UCSD-AML1 (cell line): ENCODE measurements at regions not wholly inside any gene's neighbourhood (a gene's known extent, or its start where the extent isn't known, plus 50 kb on each side); places are given as distances from the start of the nearest gene placed in this dataset.
A peak's percentile ranks its signal among the peaks of the same experiment; 100 is the strongest.
"Not testable (repeated sequence)": the region's sequence is repeated elsewhere in the genome, so short reads cannot be mapped to it uniquely, and the experiment has no call there.

Source experiments
- DNase-seq: peaks from one replicate; lab custom pipeline; 2025; ENCODE audit not compliant: unreplicated experiment; lab: John Stamatoyannopoulos, UW

- DNase-seq = no peak
These were observed 192.8 kb upstream of the ADRA1D start for GRCh38 chr20:4441871-4442270.

GRCh38 chr20:4441191-4441590, 192.1 kb upstream of the ADRA1D start:
- no peak for DNase-seq

- no peak for DNase-seq
These were observed 190.4 kb upstream of the ADRA1D start for GRCh38 chr20:4439461-4439860.

GRCh38 chr20:4437131-4437530, 188.0 kb upstream of the ADRA1D start:
- no peak for DNase-seq

GRCh38 chr20:4435671-4436455, 186.8 kb upstream of the ADRA1D start:
- DNase-seq = no peak

- DNase-seq = no peak
These were observed 186.1 kb upstream of the ADRA1D start for GRCh38 chr20:4435225-4435624.

GRCh38 chr20:4434681-4435080, 185.6 kb upstream of the ADRA1D start:
- no peak for DNase-seq

- no peak for DNase-seq
These were observed 182.4 kb upstream of the ADRA1D start for GRCh38 chr20:4431446-4431845.

GRCh38 chr20:4430826-4431225, 181.7 kb upstream of the ADRA1D start:
- not testable (repeated sequence) for DNase-seq

GRCh38 chr20:4427940-4428586, 179.0 kb upstream of the ADRA1D start:
- DNase-seq = no peak

- DNase-seq = no peak
These were observed 169.1 kb upstream of the ADRA1D start for GRCh38 chr20:4418141-4418540.

GRCh38 chr20:4415281-4415680, 166.2 kb upstream of the ADRA1D start:
- no peak for DNase-seq

GRCh38 chr20:4413314-4414049, 164.4 kb upstream of the ADRA1D start:
- DNase-seq = no peak

GRCh38 chr20:4412216-4412615, 163.1 kb upstream of the ADRA1D start:
- no peak for DNase-seq

- DNase-seq = no peak
These were observed 162.7 kb upstream of the ADRA1D start for GRCh38 chr20:4411744-4412143.

- DNase-seq = no peak
These were observed 157.5 kb upstream of the ADRA1D start for GRCh38 chr20:4406627-4407026.

- no peak for DNase-seq
These were observed 152.5 kb upstream of the ADRA1D start for GRCh38 chr20:4401601-4402000.

- no peak for DNase-seq
These were observed 135.9 kb upstream of the ADRA1D start for GRCh38 chr20:4384961-4385360.

- no peak for DNase-seq
These were observed 134.9 kb upstream of the ADRA1D start for GRCh38 chr20:4383961-4384360.

GRCh38 chr20:4375881-4376280, 126.8 kb upstream of the ADRA1D start:
- DNase-seq = peak; percentile 68

GRCh38 chr20:4373454-4373853, 124.4 kb upstream of the ADRA1D start:
- DNase-seq = no peak
